ENCODE measurements at regions not wholly inside any gene's neighbourhood (a gene's known extent, or its start where the extent isn't known, plus 50 kb on each side); places are given as distances from the start of the nearest gene placed in this dataset.
"Not testable (repeated sequence)": the region's sequence is repeated elsewhere in the genome, so short reads cannot be mapped to it uniquely, and the experiment has no call there.

DNA sequence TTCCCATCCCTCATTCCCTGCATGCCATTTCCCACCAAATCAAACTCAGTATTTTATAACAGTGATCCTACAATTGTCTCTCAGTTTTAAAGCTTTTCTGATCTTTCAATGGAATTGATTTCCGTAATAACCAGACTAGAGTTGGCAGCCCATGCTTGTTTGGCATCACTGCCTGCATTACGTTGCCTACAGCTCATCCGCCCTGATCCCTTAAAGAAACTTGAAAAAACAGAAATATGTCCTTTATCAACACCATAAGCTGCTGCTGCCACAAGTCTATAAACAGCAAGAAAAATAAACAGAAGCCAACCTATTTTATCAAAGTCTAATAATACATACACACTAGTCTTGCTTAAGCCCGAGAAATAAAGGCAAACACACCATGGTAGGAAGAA, 331.0 kb downstream of the METTL4 start:
- H3K9me3 ChIP-seq, result no peaks in the 10 kb centered on the region
- no peaks in the 10 kb centered on the region for H3K4me1 ChIP-seq (ENCODE audit: low read depth)
- TF ChIP-seq, protein P1, sequence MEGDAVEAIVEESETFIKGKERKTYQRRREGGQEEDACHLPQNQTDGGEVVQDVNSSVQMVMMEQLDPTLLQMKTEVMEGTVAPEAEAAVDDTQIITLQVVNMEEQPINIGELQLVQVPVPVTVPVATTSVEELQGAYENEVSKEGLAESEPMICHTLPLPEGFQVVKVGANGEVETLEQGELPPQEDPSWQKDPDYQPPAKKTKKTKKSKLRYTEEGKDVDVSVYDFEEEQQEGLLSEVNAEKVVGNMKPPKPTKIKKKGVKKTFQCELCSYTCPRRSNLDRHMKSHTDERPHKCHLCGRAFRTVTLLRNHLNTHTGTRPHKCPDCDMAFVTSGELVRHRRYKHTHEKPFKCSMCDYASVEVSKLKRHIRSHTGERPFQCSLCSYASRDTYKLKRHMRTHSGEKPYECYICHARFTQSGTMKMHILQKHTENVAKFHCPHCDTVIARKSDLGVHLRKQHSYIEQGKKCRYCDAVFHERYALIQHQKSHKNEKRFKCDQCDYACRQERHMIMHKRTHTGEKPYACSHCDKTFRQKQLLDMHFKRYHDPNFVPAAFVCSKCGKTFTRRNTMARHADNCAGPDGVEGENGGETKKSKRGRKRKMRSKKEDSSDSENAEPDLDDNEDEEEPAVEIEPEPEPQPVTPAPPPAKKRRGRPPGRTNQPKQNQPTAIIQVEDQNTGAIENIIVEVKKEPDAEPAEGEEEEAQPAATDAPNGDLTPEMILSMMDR (IDR thresholded peaks at IDR 0.05), result no peak
- intact Hi-C loops (cut with DNase I, micrococcal nuclease), result no loop called here
- H3K4me3 ChIP-seq, result no peak overlapping the region
- no peaks in the 10 kb centered on the region for H3K36me3 ChIP-seq (ENCODE audit: low read depth)
- DNase-seq (no peak), ATAC-seq (no peak)

DNA sequence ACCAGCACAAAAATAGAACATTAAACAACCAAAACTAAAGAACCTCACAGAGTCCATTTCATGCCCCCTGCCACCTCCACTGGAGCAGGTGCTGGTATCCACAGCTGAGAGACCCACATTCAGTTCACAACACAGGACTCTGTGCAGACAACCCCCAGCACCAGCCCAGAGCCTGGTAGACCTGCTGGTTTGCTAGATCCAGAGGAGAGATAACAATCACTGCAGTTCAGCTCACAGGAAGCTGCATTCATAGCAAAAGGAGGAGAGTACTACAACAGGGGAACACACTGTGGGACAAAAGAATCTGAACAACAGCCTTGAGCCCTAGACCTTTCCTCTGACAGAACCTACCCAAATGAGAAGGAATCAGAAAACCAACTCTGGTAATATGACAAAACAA, 326.7 kb downstream of the METTL4 start:
- TF ChIP-seq, protein P1 (IDR thresholded peaks at IDR 0.05), result no peak
- ATAC-seq (no peak), DNase-seq (no peak)
- no peaks in the 10 kb centered on the region for H3K9me3 ChIP-seq
- no peaks in the 10 kb centered on the region for H3K4me1 ChIP-seq (ENCODE audit: low read depth)
- no peaks in the 10 kb centered on the region for H3K36me3 ChIP-seq (ENCODE audit: low read depth)
- intact Hi-C loops (cut with DNase I, micrococcal nuclease), result no loop called here
- H3K4me3 ChIP-seq, result no peak overlapping the region

DNA sequence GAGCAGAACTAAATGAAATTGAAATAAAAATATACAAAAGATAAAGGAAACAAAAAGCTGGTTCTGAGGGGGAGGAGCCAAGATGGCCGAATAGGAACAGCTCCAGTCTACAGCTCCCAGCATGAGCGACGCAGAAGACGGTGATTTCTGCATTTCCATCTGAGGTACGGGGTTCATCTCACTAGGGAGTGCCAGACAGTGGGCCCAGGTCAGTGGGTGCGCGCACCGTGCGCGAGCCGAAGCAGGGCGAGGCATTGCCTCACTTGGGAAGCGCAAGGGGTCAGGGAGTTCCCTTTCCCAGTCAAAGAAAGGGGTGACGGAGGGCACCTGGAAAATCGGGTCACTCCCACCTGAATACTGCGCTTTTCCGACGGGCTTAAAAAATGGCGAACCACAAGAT, 324.2 kb downstream of the METTL4 start:
- ATAC-seq; H3K9me3 ChIP-seq; H3K4me1 ChIP-seq (ENCODE audit: low read depth): not testable (repeated sequence)

DNA sequence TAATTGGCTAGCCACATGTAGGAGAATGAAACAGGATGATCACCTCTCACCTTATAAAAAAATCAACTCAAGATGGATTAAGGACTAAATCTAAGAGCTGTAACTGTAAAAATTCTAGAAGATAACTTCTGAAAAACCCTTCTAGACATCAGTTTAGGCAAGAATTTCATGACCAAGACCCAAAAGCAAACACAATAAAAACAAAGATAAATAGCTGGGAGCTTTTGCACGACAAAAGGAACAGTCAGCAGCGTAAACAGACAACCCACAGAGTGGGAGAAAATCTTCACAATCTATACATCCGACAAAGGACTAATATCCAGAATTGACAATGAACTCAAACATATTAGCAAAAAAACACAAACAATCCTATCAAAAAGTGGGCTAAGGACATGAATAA, 316.3 kb downstream of the METTL4 start:
- ATAC-seq (no peak), DNase-seq (no peak)
- Histone ChIP-seq H3K9me3 (no peaks in the 10 kb centered on the region), H3K4me3 (no peak overlapping the region), H3K36me3 (ENCODE audit: low read depth) (no peaks in the 10 kb centered on the region), H3K4me1 (ENCODE audit: low read depth) (no peaks in the 10 kb centered on the region)
- intact Hi-C loops (cut with DNase I, micrococcal nuclease), result no loop called here
- TF ChIP-seq, protein P1 (IDR thresholded peaks at IDR 0.05), result no peak

More for the DNA sequence above, 324.2 kb downstream of the METTL4 start:
- H3K36me3 ChIP-seq (ENCODE audit: low read depth); DNase-seq; H3K4me3 ChIP-seq; intact Hi-C loops (cut with DNase I, micrococcal nuclease): not testable (repeated sequence)

DNA sequence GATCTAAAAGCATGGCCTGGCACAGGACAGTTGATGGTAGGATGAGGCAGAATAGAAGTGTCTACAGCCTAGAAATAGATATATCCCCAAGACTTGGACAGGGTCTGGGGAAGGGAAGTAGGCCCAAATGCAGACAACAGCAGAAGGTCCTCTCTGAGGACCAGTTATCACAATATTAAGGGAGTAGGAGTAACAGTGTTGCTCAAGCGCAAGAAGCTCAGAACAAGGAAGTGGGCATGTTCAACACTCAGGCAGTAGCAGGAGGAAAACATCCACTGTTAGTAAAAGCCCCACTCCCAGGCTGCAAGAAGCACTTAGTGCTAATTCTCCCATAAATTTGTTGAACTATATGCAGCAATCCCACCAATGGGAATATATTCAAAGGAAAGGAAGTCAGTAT, 314.7 kb downstream of the METTL4 start:
- Histone ChIP-seq H3K4me1 (ENCODE audit: low read depth) (no peaks in the 10 kb centered on the region), H3K4me3 (no peak overlapping the region), H3K36me3 (ENCODE audit: low read depth) (no peaks in the 10 kb centered on the region), H3K9me3 (no peaks in the 10 kb centered on the region)
- no peak for DNase-seq
- no peak for ATAC-seq
- intact Hi-C loops (cut with DNase I, micrococcal nuclease), result no loop called here
- TF ChIP-seq, protein P1 (IDR thresholded peaks at IDR 0.05), result no peak

DNA sequence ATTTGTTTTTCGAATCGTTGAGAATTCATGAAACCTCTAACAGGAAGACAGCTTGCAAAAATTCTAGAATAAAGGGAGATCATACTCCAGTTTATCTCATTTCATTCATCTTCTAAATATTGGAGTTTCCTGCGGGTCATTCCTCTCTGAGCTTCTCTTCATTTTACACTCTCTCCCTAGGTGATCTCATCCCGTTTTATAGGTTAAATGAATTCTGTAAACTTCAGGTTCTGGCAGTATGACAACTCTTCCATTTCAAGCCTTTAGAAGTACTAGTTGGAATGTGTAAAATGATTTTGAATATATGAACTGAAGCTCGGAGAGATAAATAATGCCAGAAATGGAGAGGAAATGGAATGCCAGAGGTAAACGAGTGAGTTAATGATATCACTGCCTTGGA, 312.4 kb downstream of the METTL4 start:
- Histone ChIP-seq H3K36me3 (ENCODE audit: low read depth) (no peaks in the 10 kb centered on the region), H3K9me3 (no peaks in the 10 kb centered on the region), H3K4me1 (ENCODE audit: low read depth) (no peaks in the 10 kb centered on the region), H3K4me3 (no peak overlapping the region)
- DNase-seq (no peak), ATAC-seq (no peak)
- TF ChIP-seq, protein P1 (IDR thresholded peaks at IDR 0.05), result no peak
- intact Hi-C loops (cut with DNase I, micrococcal nuclease), result no loop called here

Measured in mucosa of descending colon (tissue), 3 donors.